H1 (cell line): ENCODE measurements at regions not wholly inside any gene's neighbourhood (a gene's known extent, or its start where the extent isn't known, plus 50 kb on each side); places are given as distances from the start of the nearest gene placed in this dataset.

ENCODE experiments used
- CTCF ChIA-PET: fragments of 300-600 bp; sonication (Branson Sonifier 250); formaldehyde crosslinking; loops from one replicate; lab custom pipeline; 2021; ENCODE audit not compliant: partially characterized antibody; lab: Charles Lee
- POLR2A ChIA-PET: fragments of 300-600 bp; sonication (Branson Sonifier 250); formaldehyde crosslinking; loops from one replicate; lab custom pipeline; 2021; ENCODE audit warnings: inconsistent platforms; ENCODE audit not compliant: partially characterized antibody; lab: Charles Lee
- DNase-seq, 2 experiments: peaks; one replicate each; pipeline versions ENCODE4 v3.0.0 to v3.0.0-alpha.2; 2010 to 2022; ENCODE audit warnings: low spot score in 2 of 2, low read depth in 1 of 2, mixed read lengths in 1 of 2
- FAIRE-seq: peaks from 2 replicates; lab custom pipeline; 2011; peaks lifted over from hg19 to GRCh38; lab: Jason Lieb, UNC
- H2AFZ ChIP-seq: 2 replicates; pipeline ENCODE4 v1.8.1; 2012; ENCODE audit warnings: low read length, inconsistent platforms
- H2AK5ac ChIP-seq: 2 replicates; pipeline ENCODE4 v1.6.1; 2013; ENCODE audit warnings: low read depth, low read length
- H2BK120ac ChIP-seq: replicated peaks from 2 replicates; pipeline ENCODE3; 2013; ENCODE audit warnings: low read depth, low read length, inconsistent platforms
- H2BK12ac ChIP-seq: 2 replicates; pipeline ENCODE4 v1.6.1; 2013; ENCODE audit warnings: low read depth, low read length
- H2BK15ac ChIP-seq: 2 replicates; pipeline ENCODE4 v1.6.1; 2013; ENCODE audit warnings: low read length
- H2BK20ac ChIP-seq: 2 replicates; pipeline ENCODE4 v1.6.1; 2013; ENCODE audit warnings: low read length
- H2BK5ac ChIP-seq: 2 replicates; pipeline ENCODE4 v1.6.1; 2013; ENCODE audit warnings: low read depth, low read length
- H3K14ac ChIP-seq: 2 replicates; pipeline ENCODE4 v1.6.1; 2013; ENCODE audit warnings: inconsistent platforms; ENCODE audit not compliant: insufficient read length
- H3K18ac ChIP-seq: 2 replicates; pipeline ENCODE4 v1.6.1; 2013; ENCODE audit warnings: low read length; ENCODE audit errors: extremely low read depth
- H3K23ac ChIP-seq: 2 replicates; pipeline ENCODE4 v1.6.1; 2013; ENCODE audit warnings: inconsistent platforms; ENCODE audit not compliant: insufficient read length
- H3K23me2 ChIP-seq: 2 replicates; pipeline ENCODE4 v1.6.1; 2013; ENCODE audit warnings: low read depth, low read length
- H3K27ac ChIP-seq: 2 replicates; pipeline ENCODE4 v1.6.1; 2011; ENCODE audit warnings: low read depth, low read length, inconsistent platforms
- H3K27me3 ChIP-seq, 4 experiments: replicated peaks in 1 of 4; 1 replicate in 1 of 4; 2 replicates in 3 of 4; pipeline versions ENCODE4 v1.6.1 to v1.8.1; 2011 to 2013; ENCODE audit warnings: low read length in 3 of 4, mild to moderate bottlenecking in 3 of 4, inconsistent platforms in 2 of 4, mixed read lengths in 2 of 4, moderate library complexity in 1 of 4; ENCODE audit not compliant: control insufficient read depth in 3 of 4, insufficient read depth in 3 of 4; ENCODE audit errors: extremely low read depth in 1 of 4
- H3K36me3 ChIP-seq, 4 experiments: 2 replicates each; pipeline versions ENCODE4 v1.6.1 to v1.8.1; 2011 to 2013; ENCODE audit warnings: mild to moderate bottlenecking in 4 of 4, low read length in 3 of 4, moderate library complexity in 2 of 4, control low read depth in 1 of 4, inconsistent platforms in 1 of 4; ENCODE audit not compliant: insufficient read depth in 4 of 4, control insufficient read depth in 2 of 4
- H3K4ac ChIP-seq: replicated peaks from 2 replicates; pipeline ENCODE3; 2013; ENCODE audit warnings: low read length, low read depth, mixed read lengths, inconsistent platforms; ENCODE audit not compliant: insufficient read length
- H3K4me1 ChIP-seq, 4 experiments: replicated peaks in 1 of 4; 1 replicate in 1 of 4; 2 replicates in 3 of 4; pipeline versions ENCODE4 v1.6.1 to v1.8.1; 2011 to 2013; ENCODE audit warnings: low read length in 3 of 4, inconsistent platforms in 2 of 4, mixed read lengths in 1 of 4; ENCODE audit not compliant: insufficient read depth in 4 of 4, control insufficient read depth in 3 of 4
- H3K4me2 ChIP-seq, 2 experiments: 2 replicates each; pipeline versions ENCODE4 v1.6.1 to v1.8.1; 2011 to 2013; ENCODE audit warnings: low read depth in 2 of 2, low read length in 2 of 2, control low read depth in 1 of 2, inconsistent platforms in 1 of 2, mild to moderate bottlenecking in 1 of 2; ENCODE audit not compliant: insufficient read depth in 1 of 2
- H3K4me3 ChIP-seq, 4 experiments: fragments of 200-600, 300-600 bp in 1 of 4; sonication (generic), shearing (Covaris generic), sonication (Bioruptor Twin) in 1 of 4; 2 replicates each; pipeline versions ENCODE4 v1.5.1 to v1.8.1; 2011 to 2016; ENCODE audit warnings: low read length in 4 of 4, low read depth in 3 of 4, control low read depth in 2 of 4, inconsistent platforms in 2 of 4, mild to moderate bottlenecking in 2 of 4, mixed read lengths in 1 of 4, moderate library complexity in 1 of 4; ENCODE audit not compliant: insufficient read depth in 2 of 4; ENCODE audit errors: extremely low read depth in 1 of 4
- H3K56ac ChIP-seq: replicated peaks from 2 replicates; pipeline ENCODE3; 2013; ENCODE audit warnings: low read depth, mild to moderate bottlenecking, mixed read lengths, low read length, inconsistent platforms; ENCODE audit not compliant: insufficient read length
- H3K79me1 ChIP-seq: 2 replicates; pipeline ENCODE4 v1.6.1; 2013; ENCODE audit warnings: low read depth, low read length, control low read depth
- H3K79me2 ChIP-seq, 2 experiments: 2 replicates each; pipeline versions ENCODE4 v1.6.1 to v1.8.1; 2012 to 2013; ENCODE audit warnings: low read length in 2 of 2, mild to moderate bottlenecking in 2 of 2, inconsistent platforms in 1 of 2; ENCODE audit not compliant: insufficient read depth in 2 of 2, control insufficient read depth in 1 of 2
- H3K9ac ChIP-seq, 4 experiments: replicated peaks in 1 of 4; 1 replicate in 1 of 4; 2 replicates in 3 of 4; pipeline versions ENCODE4 v1.6.1 to v1.8.1; 2011 to 2013; ENCODE audit warnings: low read depth in 3 of 4, low read length in 3 of 4, control low read depth in 2 of 4, mild to moderate bottlenecking in 2 of 4, moderate library complexity in 2 of 4, inconsistent platforms in 1 of 4; ENCODE audit errors: extremely low read depth in 1 of 4
- H3K9me3 ChIP-seq, 2 experiments: 2 replicates each; pipeline versions ENCODE4 v1.6.1 to v1.8.1; 2012 to 2013; ENCODE audit warnings: mild to moderate bottlenecking in 2 of 2, moderate library complexity in 2 of 2, control low read depth in 1 of 2, inconsistent platforms in 1 of 2, low read depth in 1 of 2, low read length in 1 of 2, mixed read lengths in 1 of 2; ENCODE audit not compliant: insufficient read depth in 2 of 2
- H4K20me1 ChIP-seq, 2 experiments: replicated peaks in 1 of 2; 2 replicates each; pipeline versions ENCODE3 to v1.8.1; 2011 to 2013; ENCODE audit warnings: inconsistent platforms in 2 of 2, low read length in 2 of 2, mild to moderate bottlenecking in 1 of 2; ENCODE audit not compliant: insufficient read depth in 2 of 2, control insufficient read depth in 1 of 2
- H4K5ac ChIP-seq: 2 replicates; pipeline ENCODE4 v1.6.1; 2013; ENCODE audit warnings: low read length, low read depth, mixed read lengths, inconsistent platforms; ENCODE audit not compliant: insufficient read length
- H4K8ac ChIP-seq: 2 replicates; pipeline ENCODE4 v1.8.0; 2013; ENCODE audit warnings: mild to moderate bottlenecking, moderate library complexity, low read length, inconsistent platforms; ENCODE audit not compliant: insufficient read depth; ENCODE audit errors: extremely low read depth
- H4K91ac ChIP-seq: replicated peaks from 2 replicates; pipeline ENCODE3; 2013; ENCODE audit warnings: low read length, mixed read lengths, inconsistent platforms; ENCODE audit not compliant: insufficient read length
- ASH2L ChIP-seq: fragments of 200-600, 300-600 bp; sonication (generic); IDR thresholded peaks from one replicate; pipeline ENCODE4 v1.7.1; 2017; ENCODE audit warnings: low read length
- BCL11A ChIP-seq, 2 experiments: IDR thresholded peaks; one replicate each; pipeline ENCODE4 v1.6.1; 2011; ENCODE audit warnings: low read depth in 2 of 2, low read length in 2 of 2, mild to moderate bottlenecking in 2 of 2
- CREB1 ChIP-seq: IDR thresholded peaks from 2 replicates; pipeline ENCODE4 v1.6.1; 2012; ENCODE audit warnings: inconsistent platforms
- HDAC2 ChIP-seq, 2 experiments: fragments of 300-600 bp in 1 of 2; sonication (generic) in 1 of 2; IDR thresholded peaks; 2 replicates each; pipeline ENCODE4 v1.6.1; 2011 to 2012; ENCODE audit warnings: low read depth in 2 of 2, low read length in 2 of 2, mild to moderate bottlenecking in 2 of 2, moderate library complexity in 2 of 2, borderline replicate concordance in 1 of 2, inconsistent platforms in 1 of 2
- JUND ChIP-seq: IDR thresholded peaks from 2 replicates; pipeline ENCODE4 v1.6.1; 2011; ENCODE audit warnings: mild to moderate bottlenecking, improper control_type of control experiment, low read length
- SP1 ChIP-seq: IDR thresholded peaks from 2 replicates; pipeline ENCODE4 v1.6.1; 2011; ENCODE audit warnings: low read depth, low read length
- TBP ChIP-seq: IDR thresholded peaks from 2 replicates; pipeline ENCODE4 v1.6.1; 2011; ENCODE audit warnings: low read depth, low read length, improper control_type of control experiment
- WGBS, 2 experiments: shearing (Covaris generic) in 1 of 2; methylation state at CpG; one replicate each; pipeline versions ENCODE4 v1.1.6 to v1.1.7; 2013 to 2015; ENCODE audit warnings: low lambda C conversion rate in 2 of 2, mixed read lengths in 2 of 2, inconsistent platforms in 1 of 2, low coverage in 1 of 2, missing lambda C conversion rate in 1 of 2; ENCODE audit not compliant: insufficient replicate concordance in 2 of 2, insufficient coverage in 1 of 2, insufficient read length in 1 of 2; ENCODE audit errors: extremely low coverage in 1 of 2, missing lambda C conversion rate in 1 of 2; 5-methylcytosine and 5-hydroxymethylcytosine counted together

DNA sequence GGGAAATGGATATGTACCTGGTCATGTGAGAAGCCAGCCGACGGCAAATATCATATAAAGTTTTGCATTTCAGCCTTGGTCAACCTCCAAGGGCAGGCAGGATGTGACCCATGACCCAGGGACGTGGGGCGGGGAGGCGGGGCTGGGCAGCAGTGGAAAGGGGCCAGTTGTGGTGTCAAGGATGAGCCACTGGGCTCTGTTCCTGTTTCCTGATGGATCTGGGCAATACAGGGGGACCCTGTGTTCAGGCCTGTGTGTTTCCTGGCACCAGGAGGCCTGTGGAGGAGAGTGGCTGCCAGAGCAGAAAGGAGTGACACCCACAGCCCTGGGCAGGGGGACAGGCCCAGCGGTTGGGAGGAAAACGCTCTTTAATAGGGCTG is 106.9 kb downstream of the GATA6 start:
- DNase-seq: no peak
- no peaks in the 10 kb centered on the region for H3K79me2 ChIP-seq
- H2BK20ac ChIP-seq: no peak overlapping the region
- H3K4ac ChIP-seq: no peak overlapping the region
- H3K27ac ChIP-seq: no peak overlapping the region
- no peaks in the 10 kb centered on the region for H4K20me1 ChIP-seq
- H3K36me3 ChIP-seq: no peaks in the 10 kb centered on the region
- H4K91ac ChIP-seq: no peak overlapping the region
- H3K56ac ChIP-seq: no peak overlapping the region
- H3K14ac ChIP-seq: no peak overlapping the region
- FAIRE-seq: no peak
- no peaks in the 10 kb centered on the region for H3K27me3 ChIP-seq
- no peak overlapping the region for H3K23ac ChIP-seq
- WGBS, 2 experiments: 94% methylated on average over 7 of the region's 7 CpGs; no CpG with 5 or more reads in 1 of the 2 experiments
- H3K4me3 ChIP-seq: no peak overlapping the region
- 0 out of 2 replicates have a peak overlapping the region, but pooled peaks have one; percentile 29 for H4K8ac ChIP-seq
- H3K9ac ChIP-seq: no peak overlapping the region
- no peaks in the 10 kb centered on the region for H3K79me1 ChIP-seq
- H3K4me1 ChIP-seq: no peaks in the 10 kb centered on the region
- H3K4me2 ChIP-seq: no peak overlapping the region
- H4K5ac ChIP-seq: no peak overlapping the region
- TF ChIP-seq BCL11A (IDR thresholded peaks at IDR 0.05; ENCODE audit: low read depth in 2 of 2, low read length in 2 of 2) (no peak), TBP (no peak), SP1 (no peak), JUND (no peak), ASH2L (no peak), CREB1 (no peak), HDAC2 (IDR thresholded peaks at IDR 0.05; ENCODE audit: borderline replicate concordance in 1 of 2, low read depth in 2 of 2, low read length in 2 of 2) (no peak)
- TF ChIP-seq, all 59 proteins: peak for 0
- H3K9me3 ChIP-seq: no peaks in the 10 kb centered on the region
- ChIA-PET CTCF (no interaction called here), POLR2A (no interaction called here)
- no peak overlapping the region for H2AK5ac ChIP-seq
- no peak overlapping the region for H3K18ac ChIP-seq
- no peak overlapping the region for H2BK5ac ChIP-seq
- H2BK120ac ChIP-seq: no peak overlapping the region
- H3K23me2 ChIP-seq: no peaks in the 10 kb centered on the region
- no peak overlapping the region for H2BK12ac ChIP-seq
- H2BK15ac ChIP-seq: no peak overlapping the region
- H2AFZ ChIP-seq: no peak overlapping the region
